HTR-8/SVneo (cell line): ENCODE measurements at regions not wholly inside any gene's neighbourhood (a gene's known extent, or its start where the extent isn't known, plus 50 kb on each side); places are given as distances from the start of the nearest gene placed in this dataset.
"Not testable (repeated sequence)": the region's sequence is repeated elsewhere in the genome, so short reads cannot be mapped to it uniquely, and the experiment has no call there.

Source experiments
- DNase-seq: peaks from one replicate; pipeline ENCODE4 v3.0.0; 2011; ENCODE audit warnings: low spot score, mixed read lengths; ENCODE audit not compliant: insufficient read length
- FAIRE-seq: peaks from 2 replicates; lab custom pipeline; 2011; peaks lifted over from hg19 to GRCh38; lab: Jason Lieb, UNC

- FAIRE-seq: no peak
- no peak for DNase-seq
Measured at GRCh38 chr16:79838496-79839259, 238.1 kb upstream of the MAF start.

- no peak for FAIRE-seq
Measured at GRCh38 chr16:79836144-79836543, 235.6 kb upstream of the MAF start.

GRCh38 chr16:79835194-79835593, 234.7 kb upstream of the MAF start:
- DNase-seq (no peak), FAIRE-seq (no peak)

More at GRCh38 chr16:79836144-79836543, 235.6 kb upstream of the MAF start:
- no peak for DNase-seq

GRCh38 chr16:79834720-79835119, 234.2 kb upstream of the MAF start:
- FAIRE-seq (no peak), DNase-seq (no peak)

GRCh38 chr16:79834003-79834402, 233.5 kb upstream of the MAF start:
- not testable (repeated sequence) for FAIRE-seq, DNase-seq

GRCh38 chr16:79833559-79833958, 233.0 kb upstream of the MAF start:
- FAIRE-seq (no peak), DNase-seq (no peak)

GRCh38 chr16:79826732-79827475, 226.4 kb upstream of the MAF start:
- no peak for FAIRE-seq
- DNase-seq: no peak

- DNase-seq (no peak), FAIRE-seq (peak; percentile 87)
Measured at GRCh38 chr16:79825002-79825401, 224.5 kb upstream of the MAF start.

GRCh38 chr16:79823639-79824038, 223.1 kb upstream of the MAF start:
- FAIRE-seq: no peak
- no peak for DNase-seq

- FAIRE-seq (no peak), DNase-seq (no peak)
Measured at GRCh38 chr16:79821911-79822310, 221.4 kb upstream of the MAF start.

GRCh38 chr16:79816081-79816497, 215.6 kb upstream of the MAF start:
- FAIRE-seq (no peak), DNase-seq (no peak)

- DNase-seq: no peak
- FAIRE-seq: no peak
Measured at GRCh38 chr16:79815049-79815448, 214.5 kb upstream of the MAF start.

- DNase-seq (no peak), FAIRE-seq (no peak)
Measured at GRCh38 chr16:79814124-79814523, 213.6 kb upstream of the MAF start.

- no peak for FAIRE-seq
- DNase-seq: no peak
Measured at GRCh38 chr16:79811541-79811940, 211.0 kb upstream of the MAF start.

GRCh38 chr16:79810449-79811189, 210.1 kb upstream of the MAF start:
- FAIRE-seq (no peak), DNase-seq (no peak)

- no peak for DNase-seq
- FAIRE-seq: no peak
Measured at GRCh38 chr16:79809376-79809775, 208.8 kb upstream of the MAF start.

- FAIRE-seq (no peak), DNase-seq (no peak)
Measured at GRCh38 chr16:79808731-79809130, 208.2 kb upstream of the MAF start.

- FAIRE-seq: no peak
- DNase-seq: no peak
Measured at GRCh38 chr16:79806757-79807156, 206.2 kb upstream of the MAF start.

GRCh38 chr16:79805621-79806020, 205.1 kb upstream of the MAF start:
- no peak for DNase-seq
- FAIRE-seq: no peak

- FAIRE-seq (no peak), DNase-seq (no peak)
Measured at GRCh38 chr16:79801646-79802045, 201.1 kb upstream of the MAF start.
